ENCODE measurements at regions not wholly inside any gene's neighbourhood (a gene's known extent, or its start where the extent isn't known, plus 50 kb on each side); places are given as distances from the start of the nearest gene placed in this dataset.

DNA sequence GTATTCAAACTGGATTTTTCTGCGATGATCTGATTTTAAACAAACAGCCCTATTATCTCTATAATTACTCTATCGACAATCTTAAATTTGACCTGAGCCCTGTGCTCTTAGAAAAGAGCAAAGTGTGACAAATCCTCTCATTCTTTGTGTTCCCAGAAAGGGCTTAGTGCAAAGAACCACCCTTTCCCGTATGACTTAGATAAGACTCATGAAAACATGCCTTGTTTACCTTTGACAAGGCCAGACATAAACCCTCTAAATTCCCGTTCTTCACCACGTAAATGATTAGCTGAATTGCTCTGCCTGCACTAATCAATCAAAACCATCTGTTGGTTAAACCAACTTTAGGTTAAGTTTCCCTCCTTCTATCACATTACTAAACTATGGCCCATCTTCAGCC is 285.7 kb upstream of the SEL1L start:
- TF ChIP-seq FOXP2 (optimal IDR thresholded peaks at IDR 0.05; ENCODE audit: control extremely low read depth, extremely low read length, insufficient read depth), result no peak
- TF ChIP-seq POLR2AphosphoS5 (IDR thresholded peaks at IDR 0.05; ENCODE audit: borderline replicate concordance, low read depth, low read length), result no peak
- no peak for TF ChIP-seq EZH2 (IDR thresholded peaks at IDR 0.05)
- Histone ChIP-seq H3K27ac (no peak overlapping the region), H3K9me3 (ENCODE audit: low read depth, low read length) (no peaks in the 10 kb centered on the region), H3K36me3 (ENCODE audit: insufficient read depth, low read length) (no peaks in the 10 kb centered on the region), H3K4me3 (no peak overlapping the region), H3K9ac (ENCODE audit: insufficient read length) (no peak overlapping the region)
- DNase-seq (ENCODE audit: low read depth, low spot score), result no peak

DNA sequence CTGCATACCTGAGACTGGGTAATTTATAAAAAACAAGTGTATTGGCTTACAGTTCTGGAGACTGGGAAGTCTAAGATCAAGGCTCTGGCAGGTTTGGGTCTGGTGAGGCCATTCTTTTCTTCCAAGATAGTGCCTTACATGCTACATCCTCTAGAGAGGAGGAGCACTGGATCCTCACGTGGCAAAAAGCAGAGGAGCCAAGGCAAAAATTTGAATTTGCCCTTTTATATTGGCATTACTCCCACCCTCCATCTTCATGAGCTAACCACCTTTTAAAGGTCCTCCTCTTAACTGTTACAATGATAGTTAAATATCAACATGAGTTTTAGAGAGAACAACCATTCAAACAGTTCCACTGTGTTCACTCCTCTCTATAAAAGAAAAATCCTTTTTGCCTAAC is 286.3 kb upstream of the SEL1L start:
- TF ChIP-seq FOXP2 (optimal IDR thresholded peaks at IDR 0.05; ENCODE audit: control extremely low read depth, extremely low read length, insufficient read depth) (no peak), POLR2AphosphoS5 (IDR thresholded peaks at IDR 0.05; ENCODE audit: borderline replicate concordance, low read depth, low read length) (no peak), EZH2 (IDR thresholded peaks at IDR 0.05) (no peak)
- DNase-seq (ENCODE audit: low read depth, low spot score), result no peak
- Histone ChIP-seq H3K4me3 (no peak overlapping the region), H3K36me3 (ENCODE audit: insufficient read depth, low read length) (no peaks in the 10 kb centered on the region), H3K9me3 (ENCODE audit: low read depth, low read length) (no peaks in the 10 kb centered on the region), H3K27ac (no peak overlapping the region), H3K9ac (ENCODE audit: insufficient read length) (no peak overlapping the region)

DNA sequence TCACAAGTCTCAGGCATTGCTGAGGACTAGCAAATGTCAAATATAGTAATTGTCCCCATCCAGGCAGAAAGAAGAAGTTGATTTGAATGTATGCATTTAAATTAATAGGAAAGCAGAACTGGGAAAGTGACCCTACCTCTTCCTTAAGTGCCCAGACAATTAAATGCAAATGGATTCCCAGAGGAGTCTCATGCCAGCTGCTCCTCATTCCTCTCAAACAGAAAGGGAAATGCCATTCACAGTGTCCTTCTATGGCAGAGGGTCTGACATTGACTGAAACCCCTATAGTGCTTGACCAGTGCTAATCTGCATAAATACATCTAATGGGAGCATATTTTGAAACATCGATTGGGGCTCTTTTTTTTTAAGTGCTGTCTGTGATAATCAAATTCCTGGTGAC is 292.4 kb upstream of the SEL1L start:
- Histone ChIP-seq H3K9ac (ENCODE audit: insufficient read length) (no peak overlapping the region), H3K9me3 (ENCODE audit: low read depth, low read length) (no peaks in the 10 kb centered on the region), H3K36me3 (ENCODE audit: insufficient read depth, low read length) (no peaks in the 10 kb centered on the region), H3K4me3 (no peak overlapping the region), H3K27ac (no peak overlapping the region)
- no peak for DNase-seq (ENCODE audit: low read depth, low spot score)
- TF ChIP-seq EZH2 (IDR thresholded peaks at IDR 0.05), result no peak

DNA sequence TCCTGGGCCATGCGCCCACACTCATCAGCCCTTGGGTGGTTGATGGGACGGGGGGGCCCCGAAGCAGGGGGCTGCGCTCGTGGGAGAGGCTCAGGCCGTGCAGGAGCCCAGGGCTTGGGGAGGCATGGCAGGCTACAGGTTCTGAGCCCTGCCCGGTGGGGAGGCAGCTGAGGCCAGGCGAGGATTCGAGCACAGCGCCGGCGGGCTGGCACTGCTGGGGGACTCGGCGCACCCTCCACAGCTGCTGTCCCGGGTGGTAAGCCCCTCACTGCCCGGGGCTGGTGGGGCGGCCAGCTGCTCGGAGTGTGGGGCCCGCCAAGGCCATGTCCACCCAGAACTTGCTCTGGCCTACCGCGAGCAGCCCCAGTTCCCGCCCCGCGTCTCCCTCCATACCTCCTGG is 295.8 kb upstream of the SEL1L start:
- H3K9me3 ChIP-seq (ENCODE audit: low read depth, low read length), result no peaks in the 10 kb centered on the region

DNA sequence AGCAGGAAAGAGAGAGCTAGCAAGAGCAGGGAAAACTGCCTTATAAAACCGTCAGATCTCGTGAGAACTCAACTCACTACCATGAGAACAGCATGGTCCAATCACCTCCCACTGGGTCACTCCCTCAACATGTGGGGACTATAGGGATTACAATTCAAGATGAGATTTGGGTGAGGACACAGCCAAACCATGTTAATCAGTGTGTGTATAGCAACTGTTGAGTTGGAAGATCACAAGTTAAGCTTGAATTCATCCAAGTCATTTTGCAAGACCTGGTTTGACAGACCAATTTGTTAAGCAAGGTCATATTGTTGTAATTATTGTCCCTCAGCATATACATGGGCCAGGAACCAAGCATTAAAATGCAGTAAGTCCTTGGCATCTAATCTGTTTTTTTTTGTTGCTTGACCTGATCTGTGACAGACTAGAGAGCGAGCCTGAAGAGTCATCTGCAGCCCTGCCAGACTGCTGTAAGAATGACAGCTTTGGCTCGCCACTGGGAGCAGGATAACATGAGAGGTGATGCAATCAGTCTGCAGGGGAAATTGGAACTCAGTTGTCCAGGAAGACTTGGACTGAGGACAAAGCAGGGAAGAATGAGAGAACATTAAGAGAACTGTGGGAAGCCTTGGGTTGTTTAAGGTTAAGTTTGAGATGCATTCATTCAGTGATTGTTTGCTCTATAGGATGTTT is 297.6 kb upstream of the SEL1L start:
- Histone ChIP-seq H3K27ac (no peak overlapping the region), H3K4me3 (no peak overlapping the region), H3K9ac (ENCODE audit: insufficient read length) (no peak overlapping the region), H3K36me3 (ENCODE audit: insufficient read depth, low read length) (no peaks in the 10 kb centered on the region), H3K9me3 (ENCODE audit: low read depth, low read length) (no peaks in the 10 kb centered on the region)
- no peak for DNase-seq (ENCODE audit: low read depth, low spot score)
- TF ChIP-seq FOXP2 (optimal IDR thresholded peaks at IDR 0.05; ENCODE audit: control extremely low read depth, extremely low read length, insufficient read depth) (no peak), POLR2AphosphoS5 (IDR thresholded peaks at IDR 0.05; ENCODE audit: borderline replicate concordance, low read depth, low read length) (no peak), EZH2 (IDR thresholded peaks at IDR 0.05) (no peak)

More for the DNA sequence above, 295.8 kb upstream of the SEL1L start:
- H3K9ac ChIP-seq (ENCODE audit: insufficient read length), result no peak overlapping the region
- no peak for DNase-seq (ENCODE audit: low read depth, low spot score)
- H3K4me3 ChIP-seq, result no peak overlapping the region
- TF ChIP-seq FOXP2 (optimal IDR thresholded peaks at IDR 0.05; ENCODE audit: control extremely low read depth, extremely low read length, insufficient read depth) (no peak), POLR2AphosphoS5 (IDR thresholded peaks at IDR 0.05; ENCODE audit: borderline replicate concordance, low read depth, low read length) (no peak), EZH2 (IDR thresholded peaks at IDR 0.05) (no peak)
- no peaks in the 10 kb centered on the region for H3K36me3 ChIP-seq (ENCODE audit: insufficient read depth, low read length)
- H3K27ac ChIP-seq, result no peak overlapping the region

DNA sequence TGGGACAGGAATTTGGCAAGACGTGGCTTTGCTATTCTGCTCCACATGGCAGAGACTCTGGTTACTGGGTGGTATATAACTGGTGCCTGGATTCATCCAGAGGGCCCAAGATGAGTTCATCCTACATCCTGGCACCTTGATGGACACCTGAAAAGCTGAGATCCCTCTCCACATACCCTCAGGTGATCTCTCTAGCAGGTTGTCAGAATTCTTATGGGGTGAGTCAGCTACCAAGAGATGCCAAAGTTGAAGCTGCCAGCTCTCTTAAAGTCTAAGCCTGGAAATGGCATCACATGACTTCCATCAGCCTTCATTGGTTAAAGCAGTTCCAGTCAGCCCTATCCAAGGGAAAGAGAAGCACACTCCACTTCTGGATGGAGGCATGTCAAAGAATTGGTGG is 300.7 kb upstream of the SEL1L start:
- Histone ChIP-seq H3K9ac (ENCODE audit: insufficient read length) (no peak overlapping the region), H3K4me3 (no peak overlapping the region), H3K27ac (no peak overlapping the region), H3K9me3 (ENCODE audit: low read depth, low read length) (no peaks in the 10 kb centered on the region), H3K36me3 (ENCODE audit: insufficient read depth, low read length) (no peaks in the 10 kb centered on the region)
- DNase-seq (ENCODE audit: low read depth, low spot score), result no peak
- TF ChIP-seq EZH2 (IDR thresholded peaks at IDR 0.05) (no peak), FOXP2 (optimal IDR thresholded peaks at IDR 0.05; ENCODE audit: control extremely low read depth, extremely low read length, insufficient read depth) (no peak), POLR2AphosphoS5 (IDR thresholded peaks at IDR 0.05; ENCODE audit: borderline replicate concordance, low read depth, low read length) (no peak)

DNA sequence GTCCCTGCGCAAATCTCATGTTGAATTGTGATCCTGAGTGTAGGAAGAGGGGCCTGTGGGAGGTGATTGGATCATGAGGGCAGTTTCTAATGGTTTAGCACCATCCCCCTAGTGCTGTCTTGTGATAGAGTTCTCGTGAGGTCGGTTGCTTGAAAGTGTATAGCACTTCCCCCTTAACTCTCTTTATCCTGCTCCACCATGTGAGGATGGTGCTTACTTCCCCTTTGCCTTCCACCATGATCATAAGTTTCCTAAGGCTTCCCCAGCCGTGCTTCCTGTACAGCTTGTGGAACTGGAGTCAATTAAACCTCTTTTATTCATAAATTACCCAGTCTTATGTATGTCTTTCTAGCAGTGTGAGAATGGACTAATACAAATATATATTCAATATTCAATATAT is 303.7 kb upstream of the SEL1L start:
- no peak overlapping the region for H3K27ac ChIP-seq
- no peak for TF ChIP-seq EZH2 (IDR thresholded peaks at IDR 0.05)
- no peak for TF ChIP-seq FOXP2 (optimal IDR thresholded peaks at IDR 0.05; ENCODE audit: control extremely low read depth, extremely low read length, insufficient read depth)
- TF ChIP-seq POLR2AphosphoS5 (IDR thresholded peaks at IDR 0.05; ENCODE audit: borderline replicate concordance, low read depth, low read length), result no peak
- no peaks in the 10 kb centered on the region for H3K36me3 ChIP-seq (ENCODE audit: insufficient read depth, low read length)
- no peak for DNase-seq (ENCODE audit: low read depth, low spot score)
- no peak overlapping the region for H3K4me3 ChIP-seq
- no peaks in the 10 kb centered on the region for H3K9me3 ChIP-seq (ENCODE audit: low read depth, low read length)
- H3K9ac ChIP-seq (ENCODE audit: insufficient read length), result no peak overlapping the region

DNA sequence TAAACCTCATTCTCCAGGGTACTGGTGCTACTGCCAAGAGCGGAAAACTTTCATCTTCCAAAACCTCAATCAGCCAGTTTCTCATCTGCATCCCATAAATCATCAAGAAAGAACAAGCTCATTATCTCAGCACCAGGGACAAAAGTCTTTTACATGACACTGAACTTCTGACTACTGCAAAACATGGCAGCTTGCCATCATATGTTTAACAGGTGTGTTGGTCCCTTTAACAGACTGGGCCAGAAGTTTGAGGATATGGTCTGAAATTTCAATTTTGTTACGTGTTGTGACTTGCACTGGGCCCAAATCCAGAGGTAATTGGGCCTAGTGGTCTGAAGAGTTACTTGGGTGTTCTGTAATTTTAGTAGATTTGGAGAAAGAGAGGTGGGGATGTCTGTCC is 305.4 kb upstream of the SEL1L start:
- Histone ChIP-seq H3K9me3 (ENCODE audit: low read depth, low read length) (no peaks in the 10 kb centered on the region), H3K9ac (ENCODE audit: insufficient read length) (no peak overlapping the region), H3K36me3 (ENCODE audit: insufficient read depth, low read length) (no peaks in the 10 kb centered on the region), H3K27ac (no peak overlapping the region), H3K4me3 (no peak overlapping the region)
- TF ChIP-seq FOXP2 (optimal IDR thresholded peaks at IDR 0.05; ENCODE audit: control extremely low read depth, extremely low read length, insufficient read depth) (no peak), EZH2 (IDR thresholded peaks at IDR 0.05) (no peak), POLR2AphosphoS5 (IDR thresholded peaks at IDR 0.05; ENCODE audit: borderline replicate concordance, low read depth, low read length) (no peak)
- no peak for DNase-seq (ENCODE audit: low read depth, low spot score)

DNA sequence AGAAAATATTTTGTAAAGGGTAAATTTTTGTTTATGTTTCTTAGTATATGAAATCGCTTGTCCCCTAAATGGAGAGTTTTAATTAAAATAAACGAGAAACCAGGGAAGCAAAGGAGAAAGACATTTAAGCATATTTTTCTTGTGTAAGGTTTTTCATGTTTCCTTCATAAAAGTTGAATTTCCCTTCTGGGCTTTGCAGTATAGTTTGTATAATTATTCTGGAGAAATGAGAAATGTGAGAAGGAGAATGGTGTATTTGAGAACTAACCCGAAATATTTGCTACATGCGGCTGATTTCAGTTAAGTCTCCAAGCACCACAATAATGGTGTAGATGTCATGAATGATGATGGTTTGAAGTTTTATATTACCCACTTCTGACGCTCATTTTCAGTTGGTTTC is 307.7 kb upstream of the SEL1L start:
- no peak for TF ChIP-seq POLR2AphosphoS5 (IDR thresholded peaks at IDR 0.05; ENCODE audit: borderline replicate concordance, low read depth, low read length)
- TF ChIP-seq FOXP2 (optimal IDR thresholded peaks at IDR 0.05; ENCODE audit: control extremely low read depth, extremely low read length, insufficient read depth), result no peak
- DNase-seq (ENCODE audit: low read depth, low spot score), result no peak
- Histone ChIP-seq H3K36me3 (ENCODE audit: insufficient read depth, low read length) (no peaks in the 10 kb centered on the region), H3K9ac (ENCODE audit: insufficient read length) (no peak overlapping the region), H3K27ac (no peak overlapping the region), H3K4me3 (no peak overlapping the region), H3K9me3 (ENCODE audit: low read depth, low read length) (no peaks in the 10 kb centered on the region)
